ENCODE measurements at regions not wholly inside any gene's neighbourhood (a gene's known extent, or its start where the extent isn't known, plus 50 kb on each side); places are given as distances from the start of the nearest gene placed in this dataset.

DNA sequence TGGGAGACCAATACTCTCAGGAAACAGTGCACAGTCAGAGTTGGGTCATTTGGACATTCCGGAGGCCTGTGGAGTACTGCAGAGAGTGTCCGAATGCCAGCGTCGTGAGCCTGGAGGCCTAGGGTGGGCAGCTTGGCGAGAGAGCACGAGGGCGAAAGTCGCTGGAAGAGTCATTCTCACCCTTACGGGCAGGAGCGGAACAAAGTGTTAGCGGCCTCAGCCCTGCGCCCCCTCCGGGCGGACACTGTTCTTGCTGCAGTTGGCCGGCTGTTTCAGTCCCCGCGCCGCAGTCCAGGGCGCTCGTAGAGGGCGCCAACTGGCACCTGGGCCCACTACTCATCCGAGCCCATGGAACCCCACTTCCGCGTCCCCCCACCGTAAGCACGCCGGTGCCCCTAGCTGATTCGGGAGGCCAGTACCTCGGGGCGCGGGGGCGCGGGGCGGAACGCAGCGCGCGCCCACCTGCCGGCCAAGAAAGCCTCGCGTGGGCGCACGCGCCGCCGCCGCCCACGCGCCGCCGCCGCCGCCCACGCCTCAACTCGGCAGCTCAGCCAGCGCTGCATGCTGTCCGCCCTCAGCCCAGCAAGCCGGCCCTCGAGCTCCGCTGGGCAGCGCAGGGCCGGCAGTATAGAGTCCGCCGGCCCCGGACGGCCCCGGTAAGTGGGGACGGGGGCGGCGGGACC, 99.7 kb upstream of the CCL21 start:
- TF ChIP-seq EP300 (IDR thresholded peaks at IDR 0.05): no peak
- TF ChIP-seq, protein P1, sequence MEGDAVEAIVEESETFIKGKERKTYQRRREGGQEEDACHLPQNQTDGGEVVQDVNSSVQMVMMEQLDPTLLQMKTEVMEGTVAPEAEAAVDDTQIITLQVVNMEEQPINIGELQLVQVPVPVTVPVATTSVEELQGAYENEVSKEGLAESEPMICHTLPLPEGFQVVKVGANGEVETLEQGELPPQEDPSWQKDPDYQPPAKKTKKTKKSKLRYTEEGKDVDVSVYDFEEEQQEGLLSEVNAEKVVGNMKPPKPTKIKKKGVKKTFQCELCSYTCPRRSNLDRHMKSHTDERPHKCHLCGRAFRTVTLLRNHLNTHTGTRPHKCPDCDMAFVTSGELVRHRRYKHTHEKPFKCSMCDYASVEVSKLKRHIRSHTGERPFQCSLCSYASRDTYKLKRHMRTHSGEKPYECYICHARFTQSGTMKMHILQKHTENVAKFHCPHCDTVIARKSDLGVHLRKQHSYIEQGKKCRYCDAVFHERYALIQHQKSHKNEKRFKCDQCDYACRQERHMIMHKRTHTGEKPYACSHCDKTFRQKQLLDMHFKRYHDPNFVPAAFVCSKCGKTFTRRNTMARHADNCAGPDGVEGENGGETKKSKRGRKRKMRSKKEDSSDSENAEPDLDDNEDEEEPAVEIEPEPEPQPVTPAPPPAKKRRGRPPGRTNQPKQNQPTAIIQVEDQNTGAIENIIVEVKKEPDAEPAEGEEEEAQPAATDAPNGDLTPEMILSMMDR (IDR thresholded peaks at IDR 0.05): no peak
